ENCODE measurements at regions not wholly inside any gene's neighbourhood (a gene's known extent, or its start where the extent isn't known, plus 50 kb on each side); places are given as distances from the start of the nearest gene placed in this dataset.

DNA sequence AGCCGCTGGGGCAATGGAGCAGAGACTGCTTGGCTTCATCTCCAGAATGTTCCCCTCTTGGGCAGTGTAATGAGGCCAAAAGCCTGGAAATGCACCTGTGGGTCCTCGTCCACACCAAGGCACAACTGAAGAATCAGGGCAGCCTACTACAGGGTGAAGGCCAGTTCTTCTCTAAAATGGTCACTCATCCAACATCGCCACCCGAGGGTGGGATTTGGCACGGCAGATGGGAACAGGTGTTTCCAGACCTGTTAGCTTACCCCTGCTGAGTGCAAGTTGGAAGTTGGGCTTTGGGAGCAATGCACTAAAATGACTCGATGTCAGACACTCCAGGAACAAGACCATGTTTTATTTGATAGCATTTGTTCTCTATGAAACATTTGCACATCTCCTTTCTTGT, 543.7 kb downstream of the NPHP4 start:
- Mint-ChIP-seq H3K4me1 (ENCODE audit: low read depth) (no peaks in the 10 kb centered on the region), H3K4me3 (no peak overlapping the region), H3K27ac (no peak overlapping the region), H3K36me3 (no peaks in the 10 kb centered on the region), H3K9me3 (no peaks in the 10 kb centered on the region), H3K27me3 (no peaks in the 10 kb centered on the region)
- ChIA-PET POLR2A (no interaction called here), CTCF (interaction anchor here (1.8 to 2.1 kb wide), 2 partner anchors 12 to 163 kb away, joined by 6 to 12 read pairs; no protein-coding TSS in a partner anchor)
- DNase-seq = peak; percentile 46
- intact Hi-C loops (cut with micrococcal nuclease) = loop anchor here (5.0 kb wide), 1 partner anchor 161 kb away; no protein-coding TSS in a partner anchor

DNA sequence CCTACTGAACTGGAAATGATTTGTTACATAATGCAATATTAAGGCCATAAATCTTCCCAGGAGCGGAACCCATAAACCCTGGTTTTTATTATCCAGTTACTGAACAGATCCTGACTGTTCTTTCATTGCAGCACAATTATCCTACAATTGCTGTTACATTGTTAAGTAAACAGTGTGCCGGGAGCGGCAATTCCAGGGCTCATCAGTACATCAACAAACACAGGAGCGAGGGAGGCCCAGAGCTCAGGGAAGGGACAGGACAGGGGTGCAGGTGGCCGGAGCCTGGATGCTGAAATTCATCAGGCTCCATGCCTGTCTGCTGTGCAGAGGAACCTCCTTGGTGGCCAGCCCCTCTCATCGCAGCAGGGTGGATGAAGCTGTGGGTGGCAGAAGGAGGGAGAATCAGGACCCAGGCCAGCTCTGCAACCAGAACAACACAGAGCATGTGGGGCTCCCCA, 544.7 kb downstream of the NPHP4 start:
- Mint-ChIP-seq H3K27ac (no peak overlapping the region), H3K27me3 (no peaks in the 10 kb centered on the region), H3K4me3 (no peak overlapping the region), H3K4me1 (ENCODE audit: low read depth) (no peaks in the 10 kb centered on the region), H3K9me3 (no peaks in the 10 kb centered on the region), H3K36me3 (no peaks in the 10 kb centered on the region)
- no peak for DNase-seq
- POLR2A ChIA-PET = no interaction called here
- intact Hi-C loops (cut with micrococcal nuclease) = loop anchor here (5.0 kb wide), 1 partner anchor 160 kb away; no protein-coding TSS in a partner anchor
- CTCF ChIA-PET = interaction anchor here (1.8 to 2.1 kb wide), 2 partner anchors 11 to 162 kb away, joined by 6 to 12 read pairs; no protein-coding TSS in a partner anchor

DNA sequence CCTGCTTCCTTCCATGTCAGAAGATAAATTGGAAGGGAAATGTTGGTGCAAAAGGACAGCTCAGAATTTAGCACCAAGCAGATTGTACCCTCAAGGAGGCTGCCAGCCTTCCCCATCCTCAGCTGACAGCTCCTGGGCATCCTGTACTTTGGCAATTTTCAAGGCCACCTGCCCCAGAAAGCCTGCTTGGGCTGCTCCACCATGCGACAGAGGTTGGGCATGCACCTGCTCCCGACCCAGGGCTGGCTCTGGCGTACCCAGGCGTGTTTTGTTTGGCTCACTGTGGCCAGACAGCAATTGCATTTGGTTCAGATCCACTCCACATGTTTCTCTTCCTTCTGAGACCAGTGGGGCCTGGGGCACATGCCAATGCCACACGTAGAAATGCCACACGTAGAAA, 547.8 kb downstream of the NPHP4 start:
- intact Hi-C loops (cut with micrococcal nuclease) = no loop called here
- POLR2A ChIA-PET = no interaction called here
- peaks cover under 1% of the 10 kb centered on the region for H3K9me3 Mint-ChIP-seq
- H3K36me3 Mint-ChIP-seq = no peaks in the 10 kb centered on the region
- DNase-seq = no peak
- H3K27me3 Mint-ChIP-seq = no peaks in the 10 kb centered on the region
- no peaks in the 10 kb centered on the region for H3K4me1 Mint-ChIP-seq (ENCODE audit: low read depth)
- H3K27ac Mint-ChIP-seq = no peak overlapping the region
- CTCF ChIA-PET = no interaction called here
- no peak overlapping the region for H3K4me3 Mint-ChIP-seq

DNA sequence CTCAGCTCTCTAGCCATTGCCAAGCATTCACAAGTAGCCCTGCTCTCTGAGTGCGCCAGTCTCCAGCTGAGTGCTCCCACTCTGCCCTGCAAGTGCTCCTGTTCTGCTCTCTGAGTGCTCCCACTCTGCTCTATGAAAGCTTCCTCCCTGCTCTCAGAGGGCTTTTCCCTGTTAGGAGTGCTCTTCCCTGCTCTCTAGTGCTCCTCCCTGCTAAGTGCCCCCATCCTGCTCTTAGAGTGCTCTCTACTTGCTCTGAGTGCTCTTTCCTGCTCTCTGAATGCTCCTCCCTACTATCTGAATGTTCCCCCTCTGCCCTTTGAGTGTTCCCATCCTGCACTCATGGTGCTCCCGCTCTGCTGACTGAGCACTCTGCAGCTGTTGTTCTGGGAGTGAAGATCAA, 555.4 kb downstream of the NPHP4 start:
- ChIA-PET CTCF (interaction anchor here (1.3 kb wide), 1 partner anchor 11 kb away, joined by 6 read pairs; no protein-coding TSS in a partner anchor), POLR2A (no interaction called here)
- Mint-ChIP-seq H3K27ac (no peak overlapping the region), H3K4me3 (no peak overlapping the region), H3K4me1 (ENCODE audit: low read depth) (no peaks in the 10 kb centered on the region), H3K27me3 (peaks cover 6% of the 10 kb centered on the region), H3K36me3 (peaks cover 4% of the 10 kb centered on the region), H3K9me3 (peaks cover 26% of the 10 kb centered on the region)
- DNase-seq = no peak
- intact Hi-C loops (cut with micrococcal nuclease) = no loop called here

DNA sequence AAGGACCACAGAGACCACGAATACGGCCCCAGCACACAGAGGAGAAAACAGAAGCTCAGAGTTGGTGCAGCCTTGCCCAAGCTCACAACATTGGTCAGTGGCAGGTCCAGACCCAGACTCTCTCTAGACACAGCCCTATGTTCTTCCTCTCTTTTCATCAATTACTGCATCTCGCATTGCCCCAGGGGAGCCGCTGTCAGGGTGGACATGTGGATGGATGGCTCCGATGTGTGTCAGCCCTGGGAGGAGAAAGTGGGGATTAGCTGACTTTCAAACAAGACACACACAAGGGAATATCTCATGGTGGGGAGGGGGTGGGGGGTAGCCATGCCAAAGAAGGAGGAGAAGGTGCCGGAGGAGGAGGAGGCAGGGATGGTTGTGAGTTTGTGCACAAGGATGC, 556.8 kb downstream of the NPHP4 start:
- intact Hi-C loops (cut with micrococcal nuclease) = no loop called here
- Mint-ChIP-seq H3K4me3 (no peak overlapping the region), H3K36me3 (peaks cover 4% of the 10 kb centered on the region), H3K27ac (no peak overlapping the region), H3K9me3 (peaks cover 26% of the 10 kb centered on the region), H3K27me3 (peaks cover 6% of the 10 kb centered on the region), H3K4me1 (ENCODE audit: low read depth) (peaks cover 6% of the 10 kb centered on the region)
- POLR2A ChIA-PET = no interaction called here
- CTCF ChIA-PET = no interaction called here
- DNase-seq = no peak

DNA sequence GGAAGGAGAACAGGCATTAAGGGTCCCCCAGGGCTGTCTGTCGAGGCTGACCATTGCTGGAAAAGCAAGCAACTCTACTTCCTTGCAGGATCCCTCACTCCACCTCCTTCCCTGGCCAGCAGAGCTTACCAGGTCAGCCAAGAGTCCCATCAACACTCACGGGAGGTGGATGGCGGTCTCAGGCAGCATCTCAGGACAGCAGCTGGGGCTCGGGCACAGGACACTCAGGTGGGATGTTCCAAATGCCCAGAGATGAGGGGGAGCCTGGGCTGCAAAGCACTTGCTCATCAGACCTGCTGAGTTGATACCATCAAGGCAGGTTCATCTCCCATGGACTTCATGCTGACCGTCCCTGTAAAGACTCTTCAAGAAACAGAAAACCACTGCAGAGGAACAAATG, 559.8 kb downstream of the NPHP4 start:
- Mint-ChIP-seq H3K36me3 (no peaks in the 10 kb centered on the region), H3K4me3 (no peak overlapping the region), H3K27me3 (peaks cover 8% of the 10 kb centered on the region), H3K4me1 (ENCODE audit: low read depth) (peaks cover 6% of the 10 kb centered on the region), H3K27ac (no peak overlapping the region), H3K9me3 (peaks cover 7% of the 10 kb centered on the region)
- POLR2A ChIA-PET = no interaction called here
- intact Hi-C loops (cut with micrococcal nuclease) = no loop called here
- DNase-seq = no peak
- CTCF ChIA-PET = no interaction called here

DNA sequence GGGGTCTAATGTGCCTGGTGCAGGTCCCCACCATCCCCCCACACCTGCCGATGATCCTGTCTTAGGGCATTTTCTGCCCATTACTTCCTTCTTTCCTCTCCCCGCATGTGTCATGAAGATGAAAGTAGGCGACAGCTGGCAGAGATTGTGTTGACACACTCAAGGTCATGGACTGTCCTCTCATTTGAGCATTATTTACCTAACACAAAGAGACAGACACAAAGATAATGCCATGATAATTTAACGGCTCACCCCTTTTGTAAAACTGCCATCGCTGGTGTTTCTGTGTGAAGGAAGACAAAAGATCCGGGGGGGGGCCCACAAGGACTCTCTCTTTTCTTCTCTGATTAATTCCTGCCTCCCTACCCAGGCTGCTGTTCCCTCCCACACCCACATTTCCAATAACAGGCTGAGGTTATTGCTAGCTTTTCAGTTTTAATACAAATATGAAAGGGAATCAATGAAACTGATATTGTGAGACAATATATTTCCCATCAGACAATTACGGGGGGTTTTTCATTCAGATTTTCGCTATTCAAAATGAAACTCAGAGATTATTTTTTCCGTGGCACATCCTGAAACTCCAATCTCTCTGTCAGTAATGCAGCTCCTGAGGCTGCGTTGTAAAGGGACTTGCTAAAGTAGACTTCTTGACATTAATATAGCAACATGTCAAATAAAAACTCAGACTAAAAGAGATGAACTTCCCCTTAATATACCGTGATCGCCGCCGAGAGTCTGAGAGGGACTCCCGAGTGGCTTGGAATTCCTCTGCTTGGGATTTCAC, 561.1 kb downstream of the NPHP4 start:
- intact Hi-C loops (cut with micrococcal nuclease) = no loop called here
- POLR2A ChIA-PET = no interaction called here
- Mint-ChIP-seq H3K27me3 (peaks cover 12% of the 10 kb centered on the region), H3K9me3 (no peaks in the 10 kb centered on the region), H3K4me3 (no peak overlapping the region), H3K4me1 (ENCODE audit: low read depth) (peaks cover 6% of the 10 kb centered on the region), H3K36me3 (no peaks in the 10 kb centered on the region), H3K27ac (no peak overlapping the region)
- no peak for DNase-seq
- CTCF ChIA-PET = interaction anchor here (1.1 kb wide), 1 partner anchor 51 kb away, joined by 3 read pairs; no protein-coding TSS in a partner anchor

DNA sequence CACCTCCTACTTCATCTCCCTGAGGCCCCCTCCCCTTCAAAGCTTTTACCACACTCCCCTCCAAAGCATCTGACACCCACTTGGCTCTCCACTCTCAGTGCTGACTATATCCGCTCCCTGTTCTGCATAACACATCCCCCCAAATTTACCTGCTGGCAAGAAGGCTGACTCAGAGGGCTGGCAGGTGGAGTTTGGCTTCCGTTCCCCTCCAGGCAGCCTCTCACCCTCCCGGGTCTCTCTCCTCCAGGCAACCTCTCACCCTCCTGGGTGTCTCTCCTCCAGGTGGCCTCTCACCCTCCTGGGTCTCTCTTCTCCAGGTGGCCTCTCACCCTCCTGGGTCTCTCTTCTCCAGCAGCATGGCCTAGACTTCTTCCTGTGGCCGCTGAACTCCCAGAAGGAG, 562.1 kb downstream of the NPHP4 start:
- H3K27me3 Mint-ChIP-seq = peaks cover 12% of the 10 kb centered on the region
- ChIA-PET CTCF (interaction anchor here (1.1 kb wide), 1 partner anchor 52 kb away, joined by 3 read pairs; no protein-coding TSS in a partner anchor), POLR2A (no interaction called here)
- no peak overlapping the region for H3K27ac Mint-ChIP-seq
- intact Hi-C loops (cut with micrococcal nuclease) = no loop called here
- H3K9me3 Mint-ChIP-seq = no peaks in the 10 kb centered on the region
- H3K4me1 Mint-ChIP-seq (ENCODE audit: low read depth) = peaks cover 6% of the 10 kb centered on the region
- no peaks in the 10 kb centered on the region for H3K36me3 Mint-ChIP-seq
- no peak overlapping the region for H3K4me3 Mint-ChIP-seq
- DNase-seq = no peak

DNA sequence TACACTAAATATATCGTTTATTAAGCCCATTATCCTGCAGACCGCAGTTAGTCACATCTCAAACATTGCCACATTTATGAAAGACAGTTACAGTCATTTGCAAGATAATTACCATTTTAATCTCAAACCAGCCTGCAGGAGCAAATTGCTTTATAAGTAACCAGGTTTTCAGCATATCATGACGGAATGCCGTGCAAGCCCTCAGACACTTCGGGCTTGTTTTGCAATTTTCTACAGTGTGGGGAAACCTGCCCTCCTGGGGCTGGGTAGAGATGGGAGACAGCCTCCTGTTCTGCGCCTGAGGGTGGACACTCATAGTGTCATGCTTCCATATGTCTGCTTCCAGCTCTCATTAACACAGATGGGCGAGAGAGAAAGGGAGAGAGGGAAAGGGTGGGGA, 563.9 kb downstream of the NPHP4 start:
- intact Hi-C loops (cut with micrococcal nuclease) = no loop called here
- peaks cover 11% of the 10 kb centered on the region for H3K27me3 Mint-ChIP-seq
- no peak overlapping the region for H3K27ac Mint-ChIP-seq
- DNase-seq = no peak
- no peaks in the 10 kb centered on the region for H3K36me3 Mint-ChIP-seq
- no peaks in the 10 kb centered on the region for H3K9me3 Mint-ChIP-seq
- H3K4me3 Mint-ChIP-seq = no peak overlapping the region
- ChIA-PET POLR2A (no interaction called here), CTCF (no interaction called here)
- peaks cover 8% of the 10 kb centered on the region for H3K4me1 Mint-ChIP-seq (ENCODE audit: low read depth)

DNA sequence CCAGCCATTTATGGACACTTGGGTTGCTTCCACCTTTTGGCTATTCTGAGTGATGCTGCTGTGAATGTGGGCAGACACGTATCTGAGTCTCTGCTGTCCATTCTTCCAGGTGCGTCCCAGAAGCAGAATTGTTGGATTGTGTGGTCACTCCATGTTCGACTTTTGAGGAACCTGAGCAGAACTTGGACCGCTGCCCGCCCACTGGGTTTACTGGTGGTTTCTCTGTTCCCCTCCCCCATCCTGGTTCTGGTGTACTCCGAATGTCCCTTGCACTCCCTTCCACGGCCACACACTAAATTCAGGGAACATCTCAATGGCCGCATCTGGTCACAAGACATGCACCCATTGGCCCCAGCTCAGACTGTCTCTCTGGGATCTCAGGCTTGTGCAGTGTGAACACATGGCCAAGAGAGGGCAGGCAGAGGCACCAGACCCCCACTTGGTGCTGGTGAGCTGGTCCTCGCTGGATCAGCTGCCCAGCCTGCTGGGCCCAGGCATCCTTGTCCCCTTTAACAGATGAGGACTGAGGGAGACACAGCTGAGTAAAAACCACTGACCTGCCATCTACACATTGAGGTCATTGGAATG, 565.1 kb downstream of the NPHP4 start:
- Mint-ChIP-seq H3K4me1 (ENCODE audit: low read depth) (peaks cover 20% of the 10 kb centered on the region), H3K4me3 (no peak overlapping the region), H3K27ac (no peak overlapping the region), H3K27me3 (peaks cover 11% of the 10 kb centered on the region), H3K36me3 (no peaks in the 10 kb centered on the region), H3K9me3 (no peaks in the 10 kb centered on the region)
- intact Hi-C loops (cut with micrococcal nuclease) = no loop called here
- DNase-seq = no peak
- ChIA-PET POLR2A (no interaction called here), CTCF (no interaction called here)

DNA sequence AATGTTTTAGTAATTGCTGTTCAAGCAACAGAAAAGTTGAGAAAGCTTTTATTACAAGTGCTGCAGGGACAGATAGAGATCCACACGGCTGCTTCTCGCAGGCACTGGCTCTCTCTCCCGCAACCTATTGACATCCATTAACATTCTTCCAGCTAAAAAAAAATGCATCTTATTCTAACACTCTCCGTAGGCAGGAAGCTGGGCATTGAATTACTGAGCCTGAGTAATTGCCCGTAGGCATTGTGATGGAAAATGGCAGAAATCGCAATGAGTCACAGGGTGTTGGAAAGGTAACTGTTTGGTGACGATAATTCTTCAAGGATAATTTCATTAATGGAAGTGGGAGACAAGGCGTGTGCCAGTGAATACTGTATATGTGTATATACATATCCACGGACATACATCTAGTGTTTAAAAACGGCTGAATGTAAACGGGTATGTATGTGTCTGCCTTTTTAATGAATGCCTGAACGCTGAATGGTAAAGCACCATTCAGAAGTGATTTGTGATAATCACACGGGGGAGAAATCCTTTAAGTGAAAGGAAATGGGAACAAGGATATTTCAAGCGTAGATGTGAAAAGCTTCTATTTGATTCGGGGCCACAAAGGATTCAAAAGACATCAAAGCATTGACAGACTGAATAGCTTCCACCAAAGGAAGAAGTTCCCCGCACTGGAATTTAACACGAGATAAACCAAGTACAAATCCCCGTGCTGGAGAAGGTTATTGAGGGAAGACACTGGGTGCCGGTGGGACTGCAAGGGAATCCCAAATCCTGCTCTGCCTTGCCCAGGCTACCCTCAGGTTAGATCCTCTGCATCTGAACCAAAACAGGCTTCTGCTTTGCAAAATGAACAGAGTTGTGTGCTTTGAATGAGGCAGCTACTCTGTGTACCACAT, 567.2 kb downstream of the NPHP4 start:
- Mint-ChIP-seq H3K36me3 (no peaks in the 10 kb centered on the region), H3K9me3 (no peaks in the 10 kb centered on the region), H3K27me3 (peaks cover 11% of the 10 kb centered on the region), H3K4me1 (ENCODE audit: low read depth) (peaks cover 19% of the 10 kb centered on the region), H3K27ac (no peak overlapping the region), H3K4me3 (no peak overlapping the region)
- intact Hi-C loops (cut with micrococcal nuclease) = no loop called here
- no peak for DNase-seq
- POLR2A ChIA-PET = no interaction called here
- CTCF ChIA-PET = no interaction called here

DNA sequence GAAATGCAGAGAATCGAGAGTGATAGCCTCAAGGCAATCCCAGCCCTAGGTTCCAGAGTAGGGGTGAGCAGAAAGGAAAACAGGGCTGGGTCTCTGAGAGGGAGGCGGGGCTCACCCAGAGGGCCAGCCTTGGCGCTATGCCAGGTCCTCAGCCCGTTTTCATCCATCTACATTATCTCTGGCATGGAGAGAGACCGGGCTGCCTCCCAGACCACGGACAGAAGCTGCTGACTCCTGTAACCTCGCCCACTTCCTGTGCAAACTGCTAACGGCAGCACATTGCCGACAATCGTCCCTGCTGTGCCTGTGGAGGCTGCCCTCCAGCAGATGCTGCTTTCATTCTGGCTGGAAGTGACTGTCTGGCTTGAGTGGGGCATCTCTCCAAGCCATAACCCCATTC, 569.1 kb downstream of the NPHP4 start:
- Mint-ChIP-seq H3K4me3 (no peak overlapping the region), H3K4me1 (ENCODE audit: low read depth) (peaks cover 19% of the 10 kb centered on the region), H3K9me3 (no peaks in the 10 kb centered on the region), H3K27ac (no peak overlapping the region), H3K27me3 (peaks cover 8% of the 10 kb centered on the region), H3K36me3 (no peaks in the 10 kb centered on the region)
- ChIA-PET POLR2A (no interaction called here), CTCF (no interaction called here)
- intact Hi-C loops (cut with micrococcal nuclease) = no loop called here
- DNase-seq = peak; percentile 56
